Esophagus mucosa (tissue), 1 donor: ENCODE measurements at regions not wholly inside any gene's neighbourhood (a gene's known extent, or its start where the extent isn't known, plus 50 kb on each side); places are given as distances from the start of the nearest gene placed in this dataset.
"Not testable (repeated sequence)": the region's sequence is repeated elsewhere in the genome, so short reads cannot be mapped to it uniquely, and the experiment has no call there.

Experiments used
- ATAC-seq: fragments of 200-7000 bp; cut with Tn5 transposase; one replicate; pipeline ENCODE4 v1.9.1; 2020
- donor health status: DM: yes; HTN: yes; CAD: no.

- ATAC-seq = no peak
Observed at GRCh38 chr14:46596236-46596635, 55.3 kb downstream of the RPL10L start.

- no peak for ATAC-seq
Observed at GRCh38 chr14:46582826-46583225, 68.8 kb downstream of the RPL10L start.

- ATAC-seq = no peak
Observed at GRCh38 chr14:46581036-46581671, 70.4 kb downstream of the RPL10L start.

- no peak for ATAC-seq
Observed at GRCh38 chr14:46574978-46575375, 76.6 kb downstream of the RPL10L start.

- ATAC-seq = no peak
Observed at GRCh38 chr14:46574221-46574977, 77.2 kb downstream of the RPL10L start.

- ATAC-seq = no peak
Observed at GRCh38 chr14:46573498-46573897, 78.1 kb downstream of the RPL10L start.

- ATAC-seq = no peak
Observed at GRCh38 chr14:46571970-46572369, 79.6 kb downstream of the RPL10L start.

GRCh38 chr14:46568161-46568560 lies 83.4 kb downstream of the RPL10L start:
- ATAC-seq = not testable (repeated sequence)

- ATAC-seq = no peak
Observed at GRCh38 chr14:46550836-46551235, 100.7 kb downstream of the RPL10L start.

GRCh38 chr14:46540986-46541385 lies 110.6 kb downstream of the RPL10L start:
- no peak for ATAC-seq

GRCh38 chr14:46519121-46519520 lies 132.5 kb downstream of the RPL10L start:
- ATAC-seq = no peak

- not testable (repeated sequence) for ATAC-seq
Observed at GRCh38 chr14:46508752-46509151, 142.8 kb downstream of the RPL10L start.

- no peak for ATAC-seq
Observed at GRCh38 chr14:46499521-46499920, 152.1 kb downstream of the RPL10L start.

- ATAC-seq = no peak
Observed at GRCh38 chr14:46496409-46496808, 155.2 kb downstream of the RPL10L start.

GRCh38 chr14:46490238-46490685 lies 161.3 kb downstream of the RPL10L start:
- no peak for ATAC-seq

- ATAC-seq = no peak
Observed at GRCh38 chr14:46488374-46488773, 163.2 kb downstream of the RPL10L start.

GRCh38 chr14:46487582-46488350 lies 163.8 kb downstream of the RPL10L start:
- no peak for ATAC-seq

- ATAC-seq = no peak
Observed at GRCh38 chr14:46482200-46482599, 169.4 kb downstream of the RPL10L start.

GRCh38 chr14:46480817-46481216 lies 170.8 kb downstream of the RPL10L start:
- no peak for ATAC-seq

GRCh38 chr14:46472261-46472660 lies 179.3 kb downstream of the RPL10L start:
- ATAC-seq = no peak

- no peak for ATAC-seq
Observed at GRCh38 chr14:46464341-46464740, 187.2 kb downstream of the RPL10L start.

- ATAC-seq = no peak
Observed at GRCh38 chr14:46451800-46452199, 199.8 kb downstream of the RPL10L start.

- no peak for ATAC-seq
Observed at GRCh38 chr14:46444666-46445065, 206.9 kb downstream of the RPL10L start.

GRCh38 chr14:46433381-46433780 lies 218.2 kb downstream of the RPL10L start:
- ATAC-seq = no peak
